NCI-H2227 treated with DMSO at 0.1 percent for 48 hours (cell line): ENCODE measurements at regions not wholly inside any gene's neighbourhood (a gene's known extent, or its start where the extent isn't known, plus 50 kb on each side); places are given as distances from the start of the nearest gene placed in this dataset.
"Not testable (repeated sequence)": the region's sequence is repeated elsewhere in the genome, so short reads cannot be mapped to it uniquely, and the experiment has no call there.

Experiments
- DNase-seq: peaks from one replicate; lab custom pipeline; 2025; lab: John Stamatoyannopoulos, UW

GRCh38 chr2:111473522-111473921 lies 352.8 kb downstream of the BCL2L11 start:
- DNase-seq = not testable (repeated sequence)

DNA sequence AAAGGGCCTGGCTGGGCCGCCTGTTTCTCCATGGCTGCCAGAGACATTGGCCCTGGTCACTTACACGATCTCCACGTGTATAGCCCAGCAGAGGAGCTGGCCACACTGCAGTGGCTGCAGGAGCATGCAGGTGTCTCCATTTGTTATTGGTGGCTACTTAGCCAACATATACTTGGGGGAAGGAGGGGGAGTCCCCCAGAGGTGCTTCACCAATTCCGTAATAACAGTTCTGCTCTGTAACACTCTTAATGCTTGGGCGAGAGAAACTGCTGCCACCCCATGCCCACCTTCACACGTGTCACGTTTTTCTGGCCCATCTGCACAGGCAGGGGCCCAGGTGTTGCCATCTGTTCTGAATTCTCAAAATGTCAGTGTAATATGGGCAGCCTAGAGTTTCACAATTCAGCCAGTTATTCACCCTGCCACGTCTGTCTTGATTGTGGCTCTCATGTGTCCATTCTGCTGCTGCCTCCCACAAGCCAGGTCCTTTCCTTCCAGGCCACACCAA lies 353.5 kb downstream of the BCL2L11 start:
- not testable (repeated sequence) for DNase-seq

DNA sequence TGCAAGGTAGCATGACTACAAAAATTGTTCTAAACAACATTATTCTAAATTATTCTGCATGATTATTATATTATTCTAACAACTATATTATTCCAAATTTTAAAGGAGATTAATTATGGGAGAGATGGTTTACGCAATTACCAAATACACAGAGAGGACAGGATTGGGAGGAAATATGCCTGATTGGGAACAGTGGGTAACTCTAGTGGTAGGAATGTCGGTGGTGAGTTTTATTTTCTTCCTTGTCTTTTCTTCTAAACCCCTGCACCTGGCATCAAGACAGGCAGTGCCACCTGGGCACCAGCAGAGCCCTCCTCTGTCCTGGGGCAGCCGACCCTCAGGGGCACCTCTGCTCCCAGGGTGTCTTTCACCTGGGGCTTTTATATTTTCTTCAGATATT lies 357.6 kb downstream of the BCL2L11 start:
- not testable (repeated sequence) for DNase-seq

- DNase-seq = not testable (repeated sequence)
These were observed 358.2 kb downstream of the BCL2L11 start for GRCh38 chr2:111478871-111479318.

DNA sequence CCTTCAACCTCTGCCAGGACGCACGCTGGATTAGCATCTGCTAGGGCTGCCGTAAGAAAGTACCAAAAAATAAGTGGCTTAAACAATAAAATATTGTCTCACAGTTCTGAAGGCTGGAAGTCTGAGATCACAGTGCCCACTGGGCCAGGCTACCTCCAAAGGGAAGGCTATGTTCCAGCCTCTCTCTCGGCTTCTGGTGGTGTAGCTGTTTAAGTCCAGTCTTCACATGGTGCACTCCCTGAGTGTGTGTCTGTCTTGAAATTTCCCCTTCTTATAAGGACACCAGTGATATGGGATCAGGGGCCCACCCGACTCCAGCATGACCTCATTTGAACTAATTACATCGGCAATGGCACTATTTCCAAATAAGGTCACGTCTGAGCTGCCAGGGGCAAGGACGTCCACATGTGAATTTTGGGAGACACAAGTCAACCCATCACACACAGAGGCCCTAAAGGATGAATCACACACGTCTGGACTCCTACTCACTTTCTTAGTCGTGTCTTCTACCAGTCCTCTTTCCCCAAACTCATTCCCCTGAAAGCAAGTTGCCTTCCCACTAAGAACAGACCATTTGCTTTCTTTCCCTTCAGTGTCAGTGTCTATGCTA lies 359.4 kb downstream of the BCL2L11 start:
- not testable (repeated sequence) for DNase-seq

GRCh38 chr2:111480633-111481032 lies 359.9 kb downstream of the BCL2L11 start:
- not testable (repeated sequence) for DNase-seq

DNA sequence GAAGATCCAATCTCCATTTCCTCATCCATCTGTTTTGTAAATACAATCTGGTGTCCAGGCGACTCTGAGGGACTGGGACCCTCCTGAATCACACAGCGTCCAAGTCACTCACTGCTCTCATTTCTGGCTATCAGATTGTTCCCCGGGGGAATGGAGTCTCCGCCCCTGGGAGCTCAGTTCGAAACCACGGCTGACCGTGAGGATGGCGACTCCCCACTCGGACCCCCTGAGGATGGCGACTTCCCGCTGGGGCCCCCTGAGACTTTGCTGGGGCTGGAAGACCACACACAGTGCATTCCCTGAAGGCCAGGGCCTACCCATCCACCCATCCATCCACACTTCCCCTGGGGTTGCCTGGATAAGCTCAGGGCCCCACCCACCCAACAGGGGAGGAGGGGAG lies 360.5 kb downstream of the BCL2L11 start:
- not testable (repeated sequence) for DNase-seq

DNA sequence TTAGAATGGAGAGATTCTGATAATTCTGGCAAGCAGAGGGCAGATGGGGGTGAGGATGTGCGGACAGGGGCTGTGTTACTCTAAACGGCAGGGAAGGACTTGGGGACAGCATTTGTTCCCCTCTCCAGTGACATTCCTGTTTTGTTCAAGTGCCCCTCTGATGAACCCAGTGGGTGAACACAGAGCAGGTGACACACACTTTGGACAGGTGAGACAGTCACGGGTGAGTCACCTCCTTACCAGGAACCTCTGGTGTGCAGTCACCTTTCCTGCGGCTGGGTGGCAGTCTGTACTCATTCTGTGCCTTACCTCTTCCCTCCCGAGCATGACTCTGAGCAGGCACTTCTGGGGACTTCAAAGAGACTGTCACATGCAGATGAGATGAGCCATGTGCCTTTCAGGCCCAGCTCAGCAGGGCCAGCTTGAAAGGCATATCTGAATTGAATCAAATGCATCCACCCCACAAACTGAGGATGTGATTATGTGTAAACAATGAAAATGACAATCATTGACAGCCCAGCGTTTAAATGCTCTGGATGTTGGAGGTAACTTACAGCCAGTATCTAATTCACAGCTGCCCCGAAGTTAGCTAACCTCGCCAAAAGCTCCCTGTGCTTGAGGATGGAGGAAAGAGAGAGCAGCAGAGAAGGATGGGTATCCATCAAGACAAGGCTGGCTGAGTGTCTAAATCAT lies 362.4 kb downstream of the BCL2L11 start:
- not testable (repeated sequence) for DNase-seq

GRCh38 chr2:111484097-111484496 lies 363.4 kb downstream of the BCL2L11 start:
- not testable (repeated sequence) for DNase-seq

GRCh38 chr2:111485895-111486294 lies 365.2 kb downstream of the BCL2L11 start:
- not testable (repeated sequence) for DNase-seq

- DNase-seq = not testable (repeated sequence)
These were observed 367.7 kb downstream of the BCL2L11 start for GRCh38 chr2:111488451-111488850.

DNA sequence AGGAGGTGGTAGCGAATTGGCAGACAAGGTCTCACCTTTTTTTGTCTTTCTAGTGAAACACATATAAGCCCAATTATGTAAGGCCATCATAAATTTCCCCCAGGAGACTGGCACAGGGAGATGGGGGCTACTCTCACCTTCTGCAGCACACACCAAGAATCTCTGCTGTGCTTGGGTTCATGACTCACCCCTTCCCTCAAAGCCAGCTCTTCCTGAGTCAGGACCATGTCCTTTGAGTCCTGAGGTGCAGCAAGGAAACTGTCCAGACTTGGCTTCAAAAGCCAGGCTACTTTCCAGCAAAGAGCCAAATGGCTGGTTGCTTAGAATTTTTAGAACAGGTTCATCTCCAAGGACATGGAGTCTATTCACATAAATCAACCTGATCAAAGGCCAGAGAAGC lies 368.7 kb downstream of the BCL2L11 start:
- not testable (repeated sequence) for DNase-seq

DNA sequence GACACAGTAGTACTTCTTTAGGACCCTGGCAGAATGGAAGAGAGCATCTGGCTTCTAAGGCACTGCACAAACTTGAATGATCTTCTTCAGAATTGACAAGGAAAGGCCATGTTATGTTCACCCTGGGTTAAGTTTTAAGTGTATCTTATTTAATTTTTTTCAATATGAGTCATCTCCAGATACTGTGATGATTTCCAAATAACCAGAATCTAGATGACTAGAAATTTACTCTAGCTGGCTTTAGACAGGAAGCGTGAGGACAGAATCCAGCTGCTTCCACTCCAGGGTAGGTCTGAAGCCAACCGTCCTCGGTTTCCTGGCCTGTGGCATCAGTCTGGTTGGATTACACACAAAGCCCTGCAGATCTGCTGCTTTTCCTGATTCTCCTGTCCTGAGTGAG lies 370.5 kb downstream of the BCL2L11 start:
- not testable (repeated sequence) for DNase-seq

DNA sequence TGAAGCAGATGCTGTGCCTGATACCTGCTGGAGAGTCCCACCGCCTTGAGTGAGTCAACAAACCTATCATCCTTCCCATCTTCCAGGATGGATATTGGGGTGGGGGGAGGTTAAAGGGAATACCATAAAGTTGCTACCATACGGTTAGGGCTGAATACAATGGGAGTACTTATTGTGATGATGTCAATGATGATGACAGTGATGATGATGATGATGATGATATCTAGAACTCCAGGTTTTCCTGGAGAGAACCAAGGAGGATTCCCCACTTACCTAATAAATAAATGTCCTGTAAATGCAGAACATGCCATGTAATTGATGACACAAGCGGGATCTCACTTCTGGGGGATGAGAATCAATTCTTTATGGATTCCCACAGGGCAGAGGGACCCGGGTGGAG lies 370.9 kb downstream of the BCL2L11 start:
- DNase-seq = not testable (repeated sequence)

- not testable (repeated sequence) for DNase-seq
These were observed 372.4 kb downstream of the BCL2L11 start for GRCh38 chr2:111492995-111493719.

DNA sequence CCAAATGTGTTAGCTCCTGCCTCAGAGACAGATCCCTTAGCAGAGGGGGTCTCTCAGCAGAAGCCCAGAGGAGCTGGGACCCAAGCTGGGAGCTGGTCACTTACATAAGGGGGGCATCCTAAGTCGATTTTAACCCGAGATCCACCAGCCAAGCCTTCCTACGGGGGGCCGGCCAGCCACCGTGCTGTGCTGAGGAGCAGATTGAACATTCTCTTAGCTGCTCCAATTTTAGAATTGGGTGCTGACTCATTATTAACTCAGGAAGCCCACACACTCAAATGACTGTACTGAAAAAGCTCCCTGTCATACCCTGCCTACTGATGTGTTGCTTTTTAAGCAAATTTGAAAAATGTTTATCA lies 373.0 kb downstream of the BCL2L11 start:
- DNase-seq = not testable (repeated sequence)

DNA sequence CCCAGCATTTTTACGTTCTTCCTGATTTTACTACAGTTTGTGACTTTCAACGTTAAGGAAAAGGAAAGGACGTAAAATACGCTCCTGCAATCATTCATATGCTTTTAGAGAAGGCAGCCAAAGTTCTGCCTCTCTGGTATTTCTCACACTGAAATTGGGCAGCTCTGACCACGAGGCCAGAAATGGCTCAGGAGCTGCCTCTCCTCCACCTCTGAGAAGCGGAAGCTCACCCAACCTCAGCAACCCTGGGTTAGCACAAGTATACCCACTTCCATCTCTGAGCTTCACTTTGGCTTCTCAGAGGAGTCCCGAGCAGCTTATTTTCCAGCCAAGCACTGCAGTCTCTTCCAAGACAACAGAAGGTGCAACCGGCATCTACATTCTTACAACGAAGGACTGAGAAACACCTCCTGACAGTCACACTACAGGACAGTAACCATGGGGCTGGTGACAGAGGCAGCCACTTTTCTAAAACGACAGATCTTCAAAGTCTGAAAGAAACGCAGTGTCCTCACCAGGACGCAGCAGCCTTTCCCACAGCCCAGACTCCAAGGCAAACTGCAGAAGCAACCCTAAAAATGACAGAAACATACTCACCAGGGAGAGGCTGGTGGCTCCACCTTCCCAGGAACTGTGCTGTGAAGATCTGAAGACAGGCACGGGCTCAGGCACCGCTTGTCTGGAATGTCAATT lies 373.7 kb downstream of the BCL2L11 start:
- not testable (repeated sequence) for DNase-seq

DNA sequence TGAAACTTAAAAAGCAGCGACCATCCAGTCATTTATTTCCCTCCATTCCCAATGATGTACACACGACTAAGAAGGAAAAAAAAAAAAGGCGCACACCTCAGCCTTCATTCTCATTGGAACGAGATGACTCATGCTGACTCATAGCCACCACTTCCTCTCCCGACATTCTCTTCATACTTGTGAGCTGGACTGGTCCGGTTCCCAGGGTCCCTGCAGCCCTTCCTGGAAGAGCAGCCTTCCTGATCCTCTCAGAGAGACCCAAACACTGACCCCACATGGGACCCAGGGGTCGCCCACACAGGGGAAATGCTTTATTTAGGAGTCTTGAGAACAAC lies 374.2 kb downstream of the BCL2L11 start:
- DNase-seq = not testable (repeated sequence)

DNA sequence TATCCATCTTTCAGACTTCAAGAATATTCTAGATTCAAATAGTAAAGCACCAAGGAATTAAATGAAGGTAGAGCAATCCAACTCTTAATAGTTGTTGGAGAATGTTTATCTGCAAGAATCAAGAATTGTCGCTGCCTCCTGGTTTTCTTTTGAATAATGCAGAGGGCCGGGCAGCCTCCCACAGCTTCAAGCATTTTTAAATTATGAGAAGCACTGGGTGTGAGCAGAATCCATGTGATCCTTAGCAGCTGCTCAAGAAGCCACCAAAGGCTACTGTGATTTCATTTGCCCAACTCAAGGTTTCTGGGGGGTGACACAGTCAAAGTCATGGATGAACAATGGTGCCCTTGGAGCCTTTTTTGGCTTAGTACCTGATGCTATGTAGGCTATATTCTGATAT lies 374.9 kb downstream of the BCL2L11 start:
- not testable (repeated sequence) for DNase-seq

GRCh38 chr2:111496176-111496575 lies 375.5 kb downstream of the BCL2L11 start:
- DNase-seq = not testable (repeated sequence)

DNA sequence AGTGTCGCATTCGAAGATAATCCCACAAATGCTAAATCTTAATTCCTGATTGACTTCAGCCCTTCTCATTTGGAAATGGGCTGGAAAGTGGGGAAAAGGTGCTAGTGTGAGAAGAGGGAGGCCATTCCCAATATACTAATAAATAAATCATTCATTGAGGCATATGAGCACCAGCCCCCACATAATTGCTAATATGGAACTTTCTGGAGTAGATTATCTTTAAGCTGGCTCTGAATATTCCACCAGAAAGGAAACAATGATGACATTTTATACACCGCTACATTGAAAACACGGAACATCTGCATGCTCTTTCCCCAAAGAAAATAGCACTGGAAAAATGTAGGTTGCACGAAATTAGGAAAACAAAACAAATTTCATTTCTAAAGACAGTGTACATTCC lies 376.1 kb downstream of the BCL2L11 start:
- not testable (repeated sequence) for DNase-seq

- DNase-seq = not testable (repeated sequence)
These were observed 376.6 kb downstream of the BCL2L11 start for GRCh38 chr2:111497270-111497669.
